Natural killer cell (primary cell): ENCODE measurements at regions not wholly inside any gene's neighbourhood (a gene's known extent, or its start where the extent isn't known, plus 50 kb on each side); places are given as distances from the start of the nearest gene placed in this dataset.

ENCODE experiments used
- ATAC-seq, 3 donors: fragments of 150-1000 bp in 2 of 3; fragments of 200-7000 bp in 1 of 3; cut with Tn5 transposase; 1 replicate in 1 of 3; 2 replicates in 2 of 3; pipeline ENCODE4 v1.10.0; 2021; ENCODE audit warnings: mild to moderate bottlenecking in 2 of 3, moderate library complexity in 2 of 3
- DNase-seq, 2 donors: peaks; one replicate each; pipeline versions ENCODE4 v3.0.0 to v3.0.0-alpha.2; 2013 to 2021; ENCODE audit warnings: mixed read lengths in 1 of 2
- H3K27ac ChIP-seq: one replicate; pipeline ENCODE4 v1.5.1; 2013; ENCODE audit warnings: mild to moderate bottlenecking, low read length
- H3K27me3 ChIP-seq: one replicate; pipeline ENCODE4 v1.6.1; 2013; ENCODE audit warnings: low read length; ENCODE audit not compliant: control insufficient read depth, insufficient read depth
- H3K36me3 ChIP-seq: one replicate; pipeline ENCODE4 v1.6.1; 2013; ENCODE audit warnings: low read length; ENCODE audit not compliant: control insufficient read depth, insufficient read depth
- H3K4me1 ChIP-seq: one replicate; pipeline ENCODE4 v1.6.1; 2013; ENCODE audit warnings: low read length; ENCODE audit not compliant: control insufficient read depth, insufficient read depth
- H3K4me3 ChIP-seq: one replicate; pipeline ENCODE4 v1.5.1; 2013; ENCODE audit warnings: low read length
- H3K9me3 ChIP-seq: one replicate; pipeline ENCODE4 v1.6.1; 2013; ENCODE audit warnings: low read length; ENCODE audit not compliant: control insufficient read depth, insufficient read depth
- H3K27ac Mint-ChIP-seq, 2 donors: one replicate each; pipeline ENCODE4 v1.8.0; 2022; ENCODE audit warnings: mild to moderate bottlenecking in 2 of 2, mixed read lengths in 2 of 2, moderate library complexity in 1 of 2
- H3K27me3 Mint-ChIP-seq, 2 donors: one replicate each; pipeline ENCODE4 v1.8.0; 2022; ENCODE audit warnings: low read depth in 2 of 2, mixed read lengths in 2 of 2
- H3K36me3 Mint-ChIP-seq: one replicate; pipeline ENCODE4 v1.8.0; 2022; ENCODE audit warnings: mixed read lengths
- H3K4me1 Mint-ChIP-seq, 2 donors: one replicate each; pipeline ENCODE4 v1.8.0; 2022; ENCODE audit warnings: mixed read lengths in 2 of 2
- H3K4me3 Mint-ChIP-seq: one replicate; pipeline ENCODE4 v1.8.0; 2022; ENCODE audit warnings: mild to moderate bottlenecking, moderate library complexity, mixed read lengths
- H3K9me3 Mint-ChIP-seq, 2 donors: one replicate each; pipeline ENCODE4 v1.8.0; 2022; ENCODE audit warnings: mixed read lengths in 2 of 2
- CTCF ChIP-seq: fragments of 200-600 bp; IDR thresholded peaks from one replicate; pipeline ENCODE4 v1.8.0; 2022; ENCODE audit warnings: antibody characterized with exemption
- WGBS: methylation state at CpG from one replicate; pipeline ENCODE4 v1.1.7; 2013; ENCODE audit warnings: missing lambda C conversion rate; ENCODE audit not compliant: insufficient coverage; 5-methylcytosine and 5-hydroxymethylcytosine counted together
- intact Hi-C: fragments of 100-400 bp; cut with micrococcal nuclease; formaldehyde crosslinking; loops from one replicate; pipeline ENCODE4 v1.14.2; 2022

DNA sequence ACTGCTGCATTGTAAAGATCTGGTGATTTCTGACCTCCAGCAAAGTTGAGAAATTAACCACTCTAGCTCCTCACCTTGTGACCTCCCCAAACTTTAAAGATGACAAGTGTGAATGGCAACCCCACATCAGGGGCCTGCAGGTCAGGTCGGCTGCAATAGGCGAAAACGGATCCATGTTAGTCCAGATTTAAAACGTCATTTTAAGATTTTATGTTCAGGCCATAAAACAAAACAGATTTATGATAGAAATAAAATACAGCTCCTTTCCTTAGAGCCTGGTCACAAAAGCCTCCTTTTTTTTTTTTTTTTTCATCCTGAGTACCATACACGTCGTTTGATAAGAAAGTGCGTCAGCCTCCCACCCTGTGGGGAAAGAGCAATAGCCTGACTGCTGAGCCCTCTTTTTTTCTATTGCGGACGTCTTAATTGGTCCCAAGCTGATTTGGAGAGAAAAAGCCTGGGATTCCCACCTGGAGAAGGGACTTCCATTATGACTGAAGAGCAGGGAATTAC, 519.2 kb upstream of the NOX3 start:
- Histone ChIP-seq H3K36me3 (no peaks in the 10 kb centered on the region), H3K27ac (no peak overlapping the region), H3K27me3 (no peaks in the 10 kb centered on the region), H3K4me1 (no peaks in the 10 kb centered on the region), H3K9me3 (no peaks in the 10 kb centered on the region), H3K4me3 (no peak overlapping the region)
- no peak for TF ChIP-seq CTCF
- no peak for DNase-seq
- Mint-ChIP-seq H3K27me3 (no peaks in the 10 kb centered on the region), H3K36me3 (no peaks in the 10 kb centered on the region), H3K9me3 (peaks cover 0 to 3% of the 10 kb centered on the region in 2 donors), H3K4me3 (peak overlapping the region; percentile 10), H3K27ac (no peak overlapping the region), H3K4me1 (peaks cover 9 to 10% of the 10 kb centered on the region in 2 donors)
- no peak for ATAC-seq
- intact Hi-C loops: no loop called here
- 93% methylated on average over 9 of the region's 9 CpGs for WGBS

DNA sequence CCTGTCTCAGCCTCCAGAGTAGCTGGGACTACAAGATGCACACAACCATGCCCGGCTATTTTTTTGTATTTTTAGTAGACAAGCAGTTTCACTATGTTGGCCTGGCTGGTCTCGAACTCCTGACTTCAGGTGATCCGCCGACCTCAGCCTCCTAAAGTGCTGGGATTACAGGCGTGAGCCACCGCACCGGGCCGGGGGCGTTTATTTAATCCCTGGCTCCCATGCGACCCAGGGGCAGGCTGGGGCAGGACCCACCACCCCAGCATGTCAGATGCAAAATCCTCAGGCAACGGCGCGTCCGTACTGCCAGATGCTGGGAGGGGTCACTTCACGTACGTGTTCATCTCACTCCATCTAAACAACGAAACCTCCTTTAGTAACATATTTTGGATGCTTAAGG, 518.7 kb upstream of the NOX3 start:
- H3K4me1 Mint-ChIP-seq: peaks cover 9 to 10% of the 10 kb centered on the region in 2 donors
- ATAC-seq: no peak
- Histone ChIP-seq H3K36me3 (no peaks in the 10 kb centered on the region), H3K4me1 (no peaks in the 10 kb centered on the region), H3K4me3 (no peak overlapping the region), H3K27me3 (no peaks in the 10 kb centered on the region), H3K27ac (no peak overlapping the region), H3K9me3 (no peaks in the 10 kb centered on the region)
- intact Hi-C loops: no loop called here
- no peaks in the 10 kb centered on the region for H3K27me3 Mint-ChIP-seq
- H3K36me3 Mint-ChIP-seq: no peaks in the 10 kb centered on the region
- no peak for DNase-seq
- peaks cover 0 to 3% of the 10 kb centered on the region in 2 donors for H3K9me3 Mint-ChIP-seq
- no peak for TF ChIP-seq CTCF
- 96% methylated on average over 17 of the region's 17 CpGs for WGBS
- no peak overlapping the region for H3K27ac Mint-ChIP-seq
- peak overlapping the region; percentile 10 for H3K4me3 Mint-ChIP-seq

- Mint-ChIP-seq H3K4me1 (peaks cover 9 to 10% of the 10 kb centered on the region in 2 donors), H3K36me3 (no peaks in the 10 kb centered on the region), H3K9me3 (peaks cover 0 to 3% of the 10 kb centered on the region in 2 donors), H3K4me3 (no peak overlapping the region), H3K27me3 (no peaks in the 10 kb centered on the region), H3K27ac (no peak overlapping the region)
- H3K27me3 ChIP-seq: no peaks in the 10 kb centered on the region
- intact Hi-C loops: no loop called here
- no peak for TF ChIP-seq CTCF
- H3K4me3 ChIP-seq: no peak overlapping the region
- WGBS: 73% methylated on average over 6 of the region's 7 CpGs
- H3K27ac ChIP-seq: no peak overlapping the region
- H3K4me1 ChIP-seq: no peaks in the 10 kb centered on the region
- H3K9me3 ChIP-seq: no peaks in the 10 kb centered on the region
- ATAC-seq: no peak
- DNase-seq: peak in 1 of 2 donors; percentile 38
- no peaks in the 10 kb centered on the region for H3K36me3 ChIP-seq
These were observed 515.5 kb upstream of the NOX3 start for GRCh38 chr6:155970876-155971708.
